HFFc6 (cell line): ENCODE measurements at regions not wholly inside any gene's neighbourhood (a gene's known extent, or its start where the extent isn't known, plus 50 kb on each side); places are given as distances from the start of the nearest gene placed in this dataset.

Experiments used
- DNase-seq: peaks from one replicate; pipeline ENCODE4 v3.0.0-alpha.2; 2018
- H3K27ac Mint-ChIP-seq: 2 replicates; pipeline ENCODE4 v1.8.0; 2020; ENCODE audit warnings: mild to moderate bottlenecking, mixed read lengths
- H3K27me3 Mint-ChIP-seq: 2 replicates; pipeline ENCODE4 v1.8.0; 2021; ENCODE audit warnings: mild to moderate bottlenecking, moderate library complexity, mixed read lengths; ENCODE audit not compliant: insufficient read depth
- H3K36me3 Mint-ChIP-seq: 2 replicates; pipeline ENCODE4 v1.8.0; 2021; ENCODE audit warnings: low read depth, mixed read lengths
- H3K4me1 Mint-ChIP-seq: 2 replicates; pipeline ENCODE4 v1.8.0; 2020; ENCODE audit warnings: low read depth, mixed read lengths
- H3K4me3 Mint-ChIP-seq: 2 replicates; pipeline ENCODE4 v1.8.0; 2020; ENCODE audit warnings: mild to moderate bottlenecking, moderate library complexity, mixed read lengths
- H3K9me3 Mint-ChIP-seq: 2 replicates; pipeline ENCODE4 v1.8.0; 2020; ENCODE audit warnings: mild to moderate bottlenecking, mixed read lengths
- CTCF ChIP-seq: fragments of 200-600 bp; sonication (generic); IDR thresholded peaks from 2 replicates; pipeline ENCODE4 v1.5.0; 2021; ENCODE audit warnings: antibody characterized with exemption, mild to moderate bottlenecking

- no peak for TF ChIP-seq CTCF
- no peak overlapping the region for H3K4me3 Mint-ChIP-seq
- peaks cover 20% of the 10 kb centered on the region for H3K36me3 Mint-ChIP-seq
- H3K27ac Mint-ChIP-seq, result no peak overlapping the region
- H3K9me3 Mint-ChIP-seq, result peaks cover 79% of the 10 kb centered on the region
- no peaks in the 10 kb centered on the region; the same call in 1 of the 2 replicates for H3K4me1 Mint-ChIP-seq
- peaks cover 3% of the 10 kb centered on the region; the same call in 1 of the 2 replicates for H3K27me3 Mint-ChIP-seq
- DNase-seq, result no peak
Measured at GRCh38 chr19:23998568-23998967, 83.9 kb downstream of the ZNF726 start.

- no peak for TF ChIP-seq CTCF
- no peaks in the 10 kb centered on the region for H3K4me1 Mint-ChIP-seq
- H3K9me3 Mint-ChIP-seq, result peaks cover 73% of the 10 kb centered on the region
- no peak overlapping the region for H3K4me3 Mint-ChIP-seq
- DNase-seq, result no peak
- no peaks in the 10 kb centered on the region; the same call in 1 of the 2 replicates for H3K27me3 Mint-ChIP-seq
- H3K27ac Mint-ChIP-seq, result no peak overlapping the region
- H3K36me3 Mint-ChIP-seq, result peaks cover 20% of the 10 kb centered on the region
Measured at GRCh38 chr19:23999821-24000610, 85.3 kb downstream of the ZNF726 start.

GRCh38 chr19:24000656-24001055 is 86.0 kb downstream of the ZNF726 start:
- Mint-ChIP-seq H3K27me3 (no peaks in the 10 kb centered on the region; the same call in 1 of the 2 replicates), H3K27ac (no peak overlapping the region), H3K9me3 (peaks cover 68% of the 10 kb centered on the region), H3K4me3 (no peak overlapping the region), H3K4me1 (no peaks in the 10 kb centered on the region), H3K36me3 (peaks cover 20% of the 10 kb centered on the region)
- no peak for DNase-seq
- no peak for TF ChIP-seq CTCF

GRCh38 chr19:24002256-24002945 is 84.6 kb upstream of the ZNF254 start:
- no peak for DNase-seq
- Mint-ChIP-seq H3K4me3 (no peak overlapping the region), H3K36me3 (peaks cover 15% of the 10 kb centered on the region), H3K4me1 (no peaks in the 10 kb centered on the region), H3K9me3 (peaks cover 51% of the 10 kb centered on the region), H3K27me3 (no peaks in the 10 kb centered on the region; the same call in 1 of the 2 replicates), H3K27ac (no peak overlapping the region)
- TF ChIP-seq CTCF, result no peak

GRCh38 chr19:24003537-24003936 is 83.5 kb upstream of the ZNF254 start:
- TF ChIP-seq CTCF, result no peak
- peaks cover 1% of the 10 kb centered on the region; the same call in 1 of the 2 replicates for H3K27me3 Mint-ChIP-seq
- no peak overlapping the region for H3K4me3 Mint-ChIP-seq
- H3K27ac Mint-ChIP-seq, result no peak overlapping the region
- H3K4me1 Mint-ChIP-seq, result no peaks in the 10 kb centered on the region
- peaks cover 40% of the 10 kb centered on the region for H3K9me3 Mint-ChIP-seq
- no peak for DNase-seq
- peaks cover 5% of the 10 kb centered on the region; the same call in 1 of the 2 replicates for H3K36me3 Mint-ChIP-seq
